Astrocyte (in vitro differentiated cells and primary cell): ENCODE measurements at regions not wholly inside any gene's neighbourhood (a gene's known extent, or its start where the extent isn't known, plus 50 kb on each side); places are given as distances from the start of the nearest gene placed in this dataset.

Experiments
- DNase-seq: peaks from one replicate; pipeline ENCODE4 v3.0.0-alpha.2; 2010; ENCODE audit warnings: low read depth
- FAIRE-seq: peaks from 2 replicates; lab custom pipeline; 2011; peaks lifted over from hg19 to GRCh38; lab: Jason Lieb, UNC
- H2AFZ ChIP-seq: 2 replicates; pipeline ENCODE4 v1.6.0; 2012; ENCODE audit warnings: low read depth, low read length, inconsistent platforms
- H3K27ac ChIP-seq: 2 replicates; pipeline ENCODE4 v1.5.1; 2011; ENCODE audit warnings: low read depth, low read length, inconsistent platforms
- H3K27me3 ChIP-seq: 2 replicates; pipeline ENCODE4 v1.6.0; 2011; ENCODE audit warnings: low read length, inconsistent platforms; ENCODE audit not compliant: insufficient read depth
- H3K36me3 ChIP-seq: 2 replicates; pipeline ENCODE4 v1.5.1; 2011; ENCODE audit warnings: low read length, inconsistent platforms; ENCODE audit not compliant: insufficient read depth
- H3K4me1 ChIP-seq: 2 replicates; pipeline ENCODE4 v1.5.1; 2011; ENCODE audit warnings: low read length, inconsistent platforms; ENCODE audit not compliant: insufficient read depth
- H3K4me2 ChIP-seq: 2 replicates; pipeline ENCODE4 v1.6.0; 2012; ENCODE audit warnings: low read length, inconsistent platforms
- H3K4me3 ChIP-seq: 2 replicates; pipeline ENCODE4 v1.5.1; 2011; ENCODE audit warnings: low read depth, mild to moderate bottlenecking, low read length, inconsistent platforms; ENCODE audit not compliant: insufficient read depth
- H3K79me2 ChIP-seq: 2 replicates; pipeline ENCODE4 v1.6.0; 2012; ENCODE audit warnings: mild to moderate bottlenecking, low read length, inconsistent platforms; ENCODE audit not compliant: insufficient read depth
- H3K9ac ChIP-seq: 2 replicates; pipeline ENCODE4 v1.6.0; 2012; ENCODE audit warnings: mild to moderate bottlenecking, low read length, inconsistent platforms
- H3K9me3 ChIP-seq: 2 replicates; pipeline ENCODE4 v1.5.1; 2012; ENCODE audit warnings: low read depth, mild to moderate bottlenecking, low read length, inconsistent platforms; ENCODE audit not compliant: insufficient read depth
- H4K20me1 ChIP-seq: 2 replicates; pipeline ENCODE4 v1.6.0; 2012; ENCODE audit warnings: low read length, inconsistent platforms; ENCODE audit not compliant: insufficient read depth
- H3K27ac Mint-ChIP-seq: one replicate; pipeline ENCODE4 v1.8.0; 2021; ENCODE audit warnings: mild to moderate bottlenecking, mixed read lengths; ENCODE audit not compliant: unreplicated experiment
- H3K27me3 Mint-ChIP-seq: one replicate; pipeline ENCODE4 v1.8.0; 2021; ENCODE audit warnings: low read depth, mixed read lengths; ENCODE audit not compliant: unreplicated experiment
- H3K36me3 Mint-ChIP-seq: one replicate; pipeline ENCODE4 v1.8.0; 2021; ENCODE audit warnings: low read depth, mixed read lengths; ENCODE audit not compliant: unreplicated experiment
- H3K4me1 Mint-ChIP-seq: one replicate; pipeline ENCODE4 v1.8.0; 2021; ENCODE audit warnings: low read depth, mixed read lengths; ENCODE audit not compliant: unreplicated experiment
- H3K4me3 Mint-ChIP-seq: one replicate; pipeline ENCODE4 v1.8.0; 2021; ENCODE audit warnings: mild to moderate bottlenecking, moderate library complexity, mixed read lengths; ENCODE audit not compliant: unreplicated experiment
- H3K9me3 Mint-ChIP-seq: one replicate; pipeline ENCODE4 v1.8.0; 2021; ENCODE audit warnings: mild to moderate bottlenecking, mixed read lengths; ENCODE audit not compliant: unreplicated experiment
- CTCF ChIP-seq: IDR thresholded peaks from 2 replicates; pipeline ENCODE4 v1.5.1; 2011; ENCODE audit warnings: low read depth, mild to moderate bottlenecking, inconsistent platforms, low read length, moderate library complexity; ENCODE audit not compliant: insufficient read depth
- EZH2 ChIP-seq: IDR thresholded peaks from 2 replicates; pipeline ENCODE4 v1.6.1; 2012; ENCODE audit warnings: mild to moderate bottlenecking, low read length, inconsistent platforms; ENCODE audit not compliant: insufficient read depth

DNA sequence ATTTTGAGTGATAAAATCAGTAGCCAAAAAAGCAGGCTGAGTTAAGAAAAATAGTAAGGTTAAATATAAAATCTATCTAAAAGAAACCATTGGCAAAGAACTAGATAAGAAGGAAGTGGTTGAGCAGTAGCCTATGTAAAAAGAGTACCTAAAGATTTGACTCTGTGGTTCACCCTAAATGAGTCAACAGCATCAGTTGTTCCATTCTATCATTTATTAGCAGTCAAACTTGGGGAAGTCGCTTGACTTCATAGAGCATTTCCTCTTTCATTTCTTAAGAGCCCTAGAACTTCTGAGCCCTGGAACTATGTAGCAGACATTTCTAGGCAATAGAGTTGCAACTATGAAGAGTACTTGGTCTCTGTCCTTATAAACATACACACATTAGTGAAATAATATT, 381.7 kb downstream of the NUP35 start:
- Histone ChIP-seq H3K27me3 (no peaks in the 10 kb centered on the region), H2AFZ (no peak overlapping the region), H3K4me1 (no peaks in the 10 kb centered on the region), H3K4me3 (no peak overlapping the region), H3K9me3 (no peaks in the 10 kb centered on the region), H3K4me2 (no peak overlapping the region), H3K36me3 (no peaks in the 10 kb centered on the region), H4K20me1 (no peaks in the 10 kb centered on the region), H3K27ac (no peak overlapping the region), H3K79me2 (no peaks in the 10 kb centered on the region), H3K9ac (no peak overlapping the region)
- Mint-ChIP-seq H3K4me1 (peaks cover 3% of the 10 kb centered on the region), H3K27ac (no peak overlapping the region), H3K4me3 (no peak overlapping the region), H3K27me3 (no peaks in the 10 kb centered on the region), H3K9me3 (peaks cover 13% of the 10 kb centered on the region), H3K36me3 (no peaks in the 10 kb centered on the region)
- TF ChIP-seq CTCF = no peak
- no peak for TF ChIP-seq EZH2
- no peak for FAIRE-seq
- DNase-seq = no peak

DNA sequence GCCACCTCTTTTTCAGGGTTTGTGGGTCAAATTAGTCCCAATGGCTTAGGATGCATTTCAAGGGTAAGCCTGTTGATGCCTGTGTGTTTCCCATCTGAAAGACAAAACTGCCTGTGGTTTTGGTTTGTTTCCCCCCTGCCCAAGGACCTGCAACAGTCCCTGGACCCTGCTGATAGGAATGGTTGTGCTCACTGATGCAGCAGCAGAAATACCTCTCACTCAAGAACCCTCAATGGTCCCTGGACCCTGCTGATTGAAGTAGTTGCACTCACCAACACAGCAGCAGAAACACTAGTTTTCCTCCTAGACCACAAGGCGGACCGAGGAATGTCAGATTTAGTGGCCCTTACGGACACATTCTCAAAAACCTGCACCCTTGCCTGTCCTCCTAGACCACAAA, 386.9 kb downstream of the NUP35 start:
- FAIRE-seq (no peak), DNase-seq (no peak)
- H3K9ac ChIP-seq = no peak overlapping the region
- no peaks in the 10 kb centered on the region for H3K36me3 ChIP-seq
- TF ChIP-seq CTCF (no peak), EZH2 (no peak)
- no peak overlapping the region for H3K4me2 ChIP-seq
- H3K79me2 ChIP-seq = no peaks in the 10 kb centered on the region
- H3K27ac ChIP-seq = no peak overlapping the region
- no peaks in the 10 kb centered on the region for H3K27me3 ChIP-seq
- H3K4me3 ChIP-seq = no peak overlapping the region
- Mint-ChIP-seq H3K9me3 (peaks cover 17% of the 10 kb centered on the region), H3K27me3 (no peaks in the 10 kb centered on the region), H3K4me3 (no peak overlapping the region), H3K36me3 (no peaks in the 10 kb centered on the region), H3K4me1 (no peaks in the 10 kb centered on the region), H3K27ac (no peak overlapping the region)
- H3K9me3 ChIP-seq = no peaks in the 10 kb centered on the region
- H4K20me1 ChIP-seq = no peaks in the 10 kb centered on the region
- no peak overlapping the region for H2AFZ ChIP-seq
- H3K4me1 ChIP-seq = no peaks in the 10 kb centered on the region

- Histone ChIP-seq H3K4me1 (no peaks in the 10 kb centered on the region), H2AFZ (no peak overlapping the region), H3K79me2 (no peaks in the 10 kb centered on the region), H3K9ac (no peak overlapping the region), H3K36me3 (no peaks in the 10 kb centered on the region), H3K27ac (no peak overlapping the region), H3K9me3 (no peaks in the 10 kb centered on the region), H3K27me3 (no peaks in the 10 kb centered on the region), H4K20me1 (no peaks in the 10 kb centered on the region), H3K4me2 (no peak overlapping the region), H3K4me3 (no peak overlapping the region)
- no peaks in the 10 kb centered on the region for H3K36me3 Mint-ChIP-seq
- no peak for TF ChIP-seq EZH2
- no peak for TF ChIP-seq CTCF
- no peak overlapping the region for H3K4me3 Mint-ChIP-seq
- no peaks in the 10 kb centered on the region for H3K27me3 Mint-ChIP-seq
- FAIRE-seq (no peak), DNase-seq (no peak)
- H3K4me1 Mint-ChIP-seq = no peaks in the 10 kb centered on the region
- H3K27ac Mint-ChIP-seq = no peak overlapping the region
- H3K9me3 Mint-ChIP-seq = no peaks in the 10 kb centered on the region
These were observed 395.3 kb downstream of the NUP35 start for GRCh38 chr2:183519371-183520056.
